NCI-H526 (cell line): ENCODE measurements at regions not wholly inside any gene's neighbourhood (a gene's known extent, or its start where the extent isn't known, plus 50 kb on each side); places are given as distances from the start of the nearest gene placed in this dataset.

Experiments
- DNase-seq, 2 experiments: peaks; one replicate each; lab custom pipeline; 2025; lab: John Stamatoyannopoulos, UW

GRCh38 chr11:115557681-115558080 is 53.5 kb upstream of the CADM1 start:
- DNase-seq = no peak

GRCh38 chr11:115556984-115557383 is 52.8 kb upstream of the CADM1 start:
- DNase-seq = no peak

DNA sequence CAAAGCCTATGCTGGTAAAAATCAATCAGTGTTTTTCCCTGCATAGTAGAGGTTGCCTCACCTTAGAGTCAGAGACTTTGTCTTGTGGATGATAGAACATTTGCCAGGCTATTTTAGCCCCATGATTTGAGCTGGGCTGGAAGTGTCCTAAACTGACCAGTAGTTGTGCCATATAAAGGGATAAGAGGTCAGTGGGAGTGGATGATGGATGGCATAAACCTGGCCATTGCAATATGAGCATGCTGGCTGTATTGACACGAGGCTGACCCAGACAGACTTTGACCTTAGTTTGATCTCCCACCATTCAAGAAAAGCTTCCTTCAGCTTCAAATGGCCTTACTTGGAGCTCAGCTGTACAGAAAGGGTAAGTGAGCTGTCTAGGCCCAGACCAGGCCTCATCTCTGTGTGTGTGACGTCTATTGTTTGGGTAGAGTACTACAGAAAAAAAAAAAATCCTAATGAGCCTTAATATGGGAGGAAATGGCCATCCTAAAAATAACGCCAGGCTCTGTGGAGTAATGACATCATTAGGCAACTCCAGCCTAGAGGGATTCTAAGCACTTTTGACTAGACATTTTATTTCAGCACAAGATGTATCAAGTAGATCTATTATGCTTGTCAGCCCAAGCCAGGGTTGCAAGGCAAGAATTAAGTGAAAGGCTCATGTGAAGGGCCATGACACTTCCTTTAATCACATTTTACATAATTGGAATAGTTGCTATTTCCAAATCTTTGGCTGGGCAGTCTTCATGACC is 51.3 kb upstream of the CADM1 start:
- DNase-seq = no peak
